ENCODE measurements at regions not wholly inside any gene's neighbourhood (a gene's known extent, or its start where the extent isn't known, plus 50 kb on each side); places are given as distances from the start of the nearest gene placed in this dataset.
"Not testable (repeated sequence)": the region's sequence is repeated elsewhere in the genome, so short reads cannot be mapped to it uniquely, and the experiment has no call there.

GRCh38 chr4:134622199-134622598 lies 420.6 kb upstream of the PABPC4L start:
- no peak for DNase-seq (ENCODE audit: low spot score)

GRCh38 chr4:134621715-134622114 lies 420.1 kb upstream of the PABPC4L start:
- DNase-seq (ENCODE audit: low spot score), result not testable (repeated sequence)

- DNase-seq (ENCODE audit: low spot score), result no peak
Measured at GRCh38 chr4:134610956-134611355, 409.4 kb upstream of the PABPC4L start.

- DNase-seq (ENCODE audit: low spot score), result no peak
Measured at GRCh38 chr4:134610172-134610571, 408.6 kb upstream of the PABPC4L start.

- no peak for DNase-seq (ENCODE audit: low spot score)
Measured at GRCh38 chr4:134601706-134602105, 400.1 kb upstream of the PABPC4L start.

GRCh38 chr4:134591326-134591725 lies 389.7 kb upstream of the PABPC4L start:
- DNase-seq (ENCODE audit: low spot score), result no peak

- DNase-seq (ENCODE audit: low spot score), result peak; percentile 75
Measured at GRCh38 chr4:134585972-134586371, 384.4 kb upstream of the PABPC4L start.

- DNase-seq (ENCODE audit: low spot score), result no peak
Measured at GRCh38 chr4:134567461-134567860, 365.9 kb upstream of the PABPC4L start.

- no peak for DNase-seq (ENCODE audit: low spot score)
Measured at GRCh38 chr4:134560728-134561127, 359.1 kb upstream of the PABPC4L start.

- no peak for DNase-seq (ENCODE audit: low spot score)
Measured at GRCh38 chr4:134552063-134552462, 350.5 kb upstream of the PABPC4L start.

GRCh38 chr4:134551348-134551747 lies 349.8 kb upstream of the PABPC4L start:
- no peak for DNase-seq (ENCODE audit: low spot score)

GRCh38 chr4:134548052-134548628 lies 346.6 kb upstream of the PABPC4L start:
- no peak for DNase-seq (ENCODE audit: low spot score)

GRCh38 chr4:134546279-134546678 lies 344.7 kb upstream of the PABPC4L start:
- DNase-seq (ENCODE audit: low spot score), result no peak

GRCh38 chr4:134544303-134544770 lies 342.7 kb upstream of the PABPC4L start:
- DNase-seq (ENCODE audit: low spot score), result peak; percentile 90

GRCh38 chr4:134540588-134540987 lies 339.0 kb upstream of the PABPC4L start:
- no peak for DNase-seq (ENCODE audit: low spot score)

- DNase-seq (ENCODE audit: low spot score), result no peak
Measured at GRCh38 chr4:134539729-134540231, 338.2 kb upstream of the PABPC4L start.

- DNase-seq (ENCODE audit: low spot score), result no peak
Measured at GRCh38 chr4:134537701-134538100, 336.1 kb upstream of the PABPC4L start.

- DNase-seq (ENCODE audit: low spot score), result no peak
Measured at GRCh38 chr4:134533068-134533467, 331.5 kb upstream of the PABPC4L start.

- DNase-seq (ENCODE audit: low spot score), result no peak
Measured at GRCh38 chr4:134531013-134531412, 329.4 kb upstream of the PABPC4L start.

- no peak for DNase-seq (ENCODE audit: low spot score)
Measured at GRCh38 chr4:134529629-134530028, 328.0 kb upstream of the PABPC4L start.

GRCh38 chr4:134518574-134519217 lies 317.1 kb upstream of the PABPC4L start:
- no peak for DNase-seq (ENCODE audit: low spot score)

GRCh38 chr4:134510544-134510943 lies 309.0 kb upstream of the PABPC4L start:
- DNase-seq (ENCODE audit: low spot score), result no peak

- DNase-seq (ENCODE audit: low spot score), result no peak
Measured at GRCh38 chr4:134505511-134505910, 303.9 kb upstream of the PABPC4L start.

Measured in kidney capillary endothelial cell (primary cell).